GM10266 (cell line): ENCODE measurements at regions not wholly inside any gene's neighbourhood (a gene's known extent, or its start where the extent isn't known, plus 50 kb on each side); places are given as distances from the start of the nearest gene placed in this dataset.

Experiments
- DNase-seq: peaks from one replicate; pipeline ENCODE4 v3.0.0; 2012; ENCODE audit errors: extremely low spot score
- CTCF ChIP-seq: IDR thresholded peaks from 2 replicates; pipeline ENCODE4 v1.5.1; 2012; ENCODE audit warnings: mild to moderate bottlenecking, low read depth; ENCODE audit not compliant: control insufficient read depth, insufficient read depth; ENCODE audit errors: missing control alignments

DNA sequence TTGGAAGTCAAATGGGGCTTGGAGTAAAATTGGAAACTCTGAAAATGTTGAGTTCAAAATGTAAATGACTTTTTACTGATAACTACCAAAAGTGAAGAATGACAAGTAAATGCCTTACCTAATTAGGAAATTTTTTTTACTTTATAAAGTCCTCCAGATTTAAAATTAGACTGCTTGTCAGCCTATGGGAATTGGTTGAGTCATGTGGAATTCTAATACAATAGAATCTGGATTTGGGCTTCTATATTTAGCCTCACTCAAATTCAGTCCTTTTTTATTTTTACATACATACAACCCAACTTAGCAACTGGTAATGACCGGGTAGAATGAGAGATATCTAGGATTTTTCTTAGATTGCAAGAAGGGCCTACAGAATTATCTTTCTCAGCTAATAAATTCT is 158.9 kb upstream of the CADPS start:
- DNase-seq, result no peak
- TF ChIP-seq CTCF, result no peak

- DNase-seq, result no peak
- TF ChIP-seq CTCF, result no peak
Measured at GRCh38 chr3:63037116-63037515, 161.9 kb upstream of the CADPS start.

DNA sequence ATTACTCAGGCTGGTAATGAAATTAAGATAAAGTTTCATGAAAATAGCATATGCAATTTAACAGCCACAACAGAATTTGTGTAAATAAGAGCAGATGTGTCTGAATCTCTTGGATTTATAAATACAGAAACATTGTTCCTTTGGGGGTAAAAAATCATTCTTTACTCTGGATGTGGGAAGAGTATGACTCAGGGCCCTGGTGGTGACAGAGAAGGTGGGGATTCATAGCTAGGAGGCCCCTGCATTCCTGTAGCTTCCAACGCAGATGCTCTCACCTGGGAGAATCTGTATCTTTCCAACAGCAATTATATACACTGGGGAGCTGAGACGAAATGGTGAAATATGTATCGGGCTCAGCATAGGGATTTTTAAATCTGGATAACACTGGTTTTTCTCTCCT is 167.6 kb upstream of the CADPS start:
- DNase-seq, result no peak
- no peak for TF ChIP-seq CTCF

- no peak for DNase-seq
- no peak for TF ChIP-seq CTCF
Measured at GRCh38 chr3:63043631-63044030, 168.4 kb upstream of the CADPS start.

GRCh38 chr3:63046152-63046551 is 170.9 kb upstream of the CADPS start:
- no peak for TF ChIP-seq CTCF
- no peak for DNase-seq

DNA sequence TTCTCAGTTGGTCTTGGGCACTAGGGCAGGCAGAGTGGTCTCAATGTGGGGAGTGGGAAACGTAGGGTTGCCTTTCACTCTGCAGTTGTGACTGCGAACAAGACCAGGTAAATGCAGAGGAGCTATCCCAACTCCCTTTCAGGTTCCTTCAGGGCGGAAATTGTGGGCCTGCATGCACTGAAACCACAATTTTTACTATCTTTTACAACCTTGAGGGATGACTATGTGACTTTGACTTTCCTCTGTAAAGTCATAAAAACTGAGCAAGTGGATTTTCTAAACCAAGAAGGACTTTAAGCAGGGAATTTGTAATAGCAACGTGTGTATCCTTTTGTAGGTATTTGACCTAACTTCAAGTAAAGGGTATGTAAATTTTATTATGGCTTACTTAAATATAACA is 171.4 kb upstream of the CADPS start:
- DNase-seq, result no peak
- TF ChIP-seq CTCF, result no peak

- no peak for TF ChIP-seq CTCF
- no peak for DNase-seq
Measured at GRCh38 chr3:63047068-63047467, 171.9 kb upstream of the CADPS start.
